HL-60 (cell line): ENCODE measurements at regions not wholly inside any gene's neighbourhood (a gene's known extent, or its start where the extent isn't known, plus 50 kb on each side); places are given as distances from the start of the nearest gene placed in this dataset.
"Not testable (repeated sequence)": the region's sequence is repeated elsewhere in the genome, so short reads cannot be mapped to it uniquely, and the experiment has no call there.

ENCODE experiments used
- CTCF ChIP-seq: IDR thresholded peaks from one replicate; pipeline ENCODE4 v1.5.1; 2011; ENCODE audit warnings: low read length, control low read depth, inconsistent platforms; ENCODE audit not compliant: insufficient read depth
- GABPA ChIP-seq: IDR thresholded peaks from 2 replicates; pipeline ENCODE4 v1.6.1; 2012; ENCODE audit warnings: low read depth
- POLR2AphosphoS5 ChIP-seq: IDR thresholded peaks from 2 replicates; pipeline ENCODE4 v1.6.1; 2012; ENCODE audit warnings: low read depth
- REST ChIP-seq: IDR thresholded peaks from 2 replicates; pipeline ENCODE4 v1.6.1; 2012; ENCODE audit warnings: low read depth; ENCODE audit not compliant: insufficient replicate concordance

DNA sequence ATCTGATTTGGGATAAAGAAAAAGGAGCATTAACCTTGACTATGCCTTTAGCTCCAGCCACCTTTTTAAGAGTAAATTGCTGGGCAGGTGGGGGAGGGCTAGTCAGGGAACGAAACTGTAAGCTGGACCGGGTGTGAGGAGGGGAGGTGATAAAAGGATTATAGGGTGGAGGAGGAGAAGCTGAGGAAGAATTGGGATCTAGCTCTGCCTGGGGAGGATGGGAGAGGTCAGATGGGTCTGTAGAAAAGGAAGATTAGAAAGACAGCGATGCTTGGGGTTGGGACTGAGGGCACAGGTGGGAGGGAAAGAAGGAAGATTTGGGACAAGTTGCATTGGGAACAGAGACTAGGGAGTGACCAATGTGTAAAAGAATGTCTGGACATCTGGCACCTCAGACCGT is 772.4 kb upstream of the KIRREL3 start:
- TF ChIP-seq CTCF, REST, GABPA, POLR2AphosphoS5: not testable (repeated sequence)
